Right lobe of liver (tissue), 4 donors: ENCODE measurements at regions not wholly inside any gene's neighbourhood (a gene's known extent, or its start where the extent isn't known, plus 50 kb on each side); places are given as distances from the start of the nearest gene placed in this dataset.

Experiments
- POLR2A ChIP-seq: fragments of 450-650 bp; IDR thresholded peaks from one replicate; pipeline ENCODE4 v1.6.1; 2017; ENCODE audit warnings: antibody characterized with exemption, mild to moderate bottlenecking
- TF ChIP-seq, protein P1 (sequence below), 4 donors: fragments of 200-600 bp in 3 of 4; fragments of 450-650 bp in 1 of 4; IDR thresholded peaks; one replicate each; pipeline versions ENCODE4 v1.5.1 to v1.8.0; 2016 to 2022; ENCODE audit warnings: antibody characterized with exemption in 4 of 4, mild to moderate bottlenecking in 2 of 4
- donor health status: DM: no; HTN: no; CAD: no.
- donor health status: DM: no; HTN: no; CAD: no.
- donor health status: DM: no; HTN: yes; CAD: no.

DNA sequence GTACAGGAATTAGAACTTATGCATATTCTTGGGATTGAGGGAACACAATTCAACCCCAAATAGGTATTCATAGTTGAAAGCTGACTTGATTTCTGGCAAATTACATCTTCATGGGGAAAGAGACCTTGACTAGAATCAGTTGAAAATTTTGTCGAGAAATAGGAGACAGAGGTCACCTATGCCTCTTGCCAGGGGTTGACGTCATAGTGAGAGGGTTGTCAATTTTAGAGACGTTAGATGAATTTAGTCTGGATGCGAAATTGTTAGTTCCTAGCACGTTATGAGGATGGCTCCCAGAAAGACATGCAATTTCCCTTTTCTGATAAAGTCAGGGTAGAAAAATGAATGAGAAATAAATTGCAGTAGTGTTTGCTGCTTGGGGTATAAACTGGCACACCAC is 59.3 kb downstream of the SEC61G start:
- TF ChIP-seq, protein P1, sequence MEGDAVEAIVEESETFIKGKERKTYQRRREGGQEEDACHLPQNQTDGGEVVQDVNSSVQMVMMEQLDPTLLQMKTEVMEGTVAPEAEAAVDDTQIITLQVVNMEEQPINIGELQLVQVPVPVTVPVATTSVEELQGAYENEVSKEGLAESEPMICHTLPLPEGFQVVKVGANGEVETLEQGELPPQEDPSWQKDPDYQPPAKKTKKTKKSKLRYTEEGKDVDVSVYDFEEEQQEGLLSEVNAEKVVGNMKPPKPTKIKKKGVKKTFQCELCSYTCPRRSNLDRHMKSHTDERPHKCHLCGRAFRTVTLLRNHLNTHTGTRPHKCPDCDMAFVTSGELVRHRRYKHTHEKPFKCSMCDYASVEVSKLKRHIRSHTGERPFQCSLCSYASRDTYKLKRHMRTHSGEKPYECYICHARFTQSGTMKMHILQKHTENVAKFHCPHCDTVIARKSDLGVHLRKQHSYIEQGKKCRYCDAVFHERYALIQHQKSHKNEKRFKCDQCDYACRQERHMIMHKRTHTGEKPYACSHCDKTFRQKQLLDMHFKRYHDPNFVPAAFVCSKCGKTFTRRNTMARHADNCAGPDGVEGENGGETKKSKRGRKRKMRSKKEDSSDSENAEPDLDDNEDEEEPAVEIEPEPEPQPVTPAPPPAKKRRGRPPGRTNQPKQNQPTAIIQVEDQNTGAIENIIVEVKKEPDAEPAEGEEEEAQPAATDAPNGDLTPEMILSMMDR (IDR thresholded peaks at IDR 0.05), result no peak
- no peak for TF ChIP-seq POLR2A
